Liver (tissue), 8 donors: ENCODE measurements at regions not wholly inside any gene's neighbourhood (a gene's known extent, or its start where the extent isn't known, plus 50 kb on each side); places are given as distances from the start of the nearest gene placed in this dataset.

Source experiments
- DNase-seq: peaks from one replicate; pipeline ENCODE4 v3.0.0-alpha.2; 2017; ENCODE audit warnings: low spot score
- H3K27ac ChIP-seq, 2 donors: one replicate each; pipeline ENCODE4 v1.7.0; 2013; ENCODE audit warnings: inconsistent platforms in 2 of 2, low read length in 2 of 2, control low read depth in 1 of 2, low read depth in 1 of 2, mild to moderate bottlenecking in 1 of 2
- H3K27me3 ChIP-seq, 4 donors: one replicate each; pipeline versions ENCODE4 v1.6.1 to v1.7.0; 2013; ENCODE audit warnings: low read length in 3 of 4, inconsistent platforms in 1 of 4, mild to moderate bottlenecking in 1 of 4, moderate library complexity in 1 of 4; ENCODE audit not compliant: control insufficient read depth in 4 of 4, insufficient read depth in 4 of 4
- H3K36me3 ChIP-seq, 4 donors: one replicate each; pipeline versions ENCODE4 v1.6.1 to v1.7.0; 2013; ENCODE audit warnings: low read length in 3 of 4, mild to moderate bottlenecking in 3 of 4, low read depth in 1 of 4, moderate library complexity in 1 of 4; ENCODE audit not compliant: control insufficient read depth in 4 of 4, insufficient read depth in 3 of 4
- H3K4me1 ChIP-seq, 4 donors: one replicate each; pipeline versions ENCODE4 v1.6.1 to v1.7.0; 2013; ENCODE audit warnings: low read length in 3 of 4, mild to moderate bottlenecking in 3 of 4, moderate library complexity in 1 of 4; ENCODE audit not compliant: control insufficient read depth in 4 of 4, insufficient read depth in 4 of 4
- H3K4me3 ChIP-seq, 3 donors: one replicate each; pipeline versions ENCODE4 v1.6.1 to v1.7.0; 2013; ENCODE audit warnings: low read length in 3 of 3, control low read depth in 1 of 3, low read depth in 1 of 3, mild to moderate bottlenecking in 1 of 3
- H3K9ac ChIP-seq, 2 donors: one replicate each; pipeline ENCODE4 v1.7.0; 2013; ENCODE audit warnings: low read length in 2 of 2, mild to moderate bottlenecking in 2 of 2, moderate library complexity in 2 of 2, control low read depth in 1 of 2, low read depth in 1 of 2
- H3K9me3 ChIP-seq, 4 donors: one replicate each; pipeline versions ENCODE4 v1.6.1 to v1.7.0; 2013; ENCODE audit warnings: low read length in 3 of 4; ENCODE audit not compliant: control insufficient read depth in 4 of 4
- CTCF ChIP-seq: fragments of 150-350 bp; IDR thresholded peaks from 2 replicates; pipeline ENCODE4 v1.5.1; 2017; ENCODE audit warnings: improper control_type of control experiment, low read depth, low read length; ENCODE audit not compliant: missing input control
- EGR1 ChIP-seq, 2 donors: IDR thresholded peaks; 2 replicates each; pipeline ENCODE4 v1.6.1; 2016 to 2018; ENCODE audit warnings: antibody characterized with exemption in 2 of 2, low read depth in 2 of 2
- FOXA1 ChIP-seq: IDR thresholded peaks from 2 replicates; pipeline ENCODE4 v1.6.1; 2016; ENCODE audit warnings: antibody characterized with exemption
- FOXA2 ChIP-seq: IDR thresholded peaks from 2 replicates; pipeline ENCODE4 v1.6.1; 2016; ENCODE audit warnings: antibody characterized with exemption
- GABPA ChIP-seq, 2 donors: IDR thresholded peaks in 1 of 2; conservative IDR thresholded peaks in 1 of 2; 2 replicates each; pipeline ENCODE4 v1.6.1; 2016; ENCODE audit warnings: antibody characterized with exemption in 2 of 2, mild to moderate bottlenecking in 1 of 2, moderate library complexity in 1 of 2
- HNF4A ChIP-seq, 2 donors: conservative IDR thresholded peaks; 2 replicates each; pipeline ENCODE4 v1.6.1; 2016; ENCODE audit warnings: antibody characterized with exemption in 2 of 2, mild to moderate bottlenecking in 2 of 2
- JUND ChIP-seq, 2 donors: IDR thresholded peaks; 2 replicates each; pipeline ENCODE4 v1.6.1; 2016; ENCODE audit warnings: antibody characterized with exemption in 2 of 2
- SP1 ChIP-seq: IDR thresholded peaks from 2 replicates; pipeline ENCODE4 v1.6.1; 2018; ENCODE audit warnings: antibody characterized with exemption, mild to moderate bottlenecking
- TAF1 ChIP-seq: conservative IDR thresholded peaks from 2 replicates; pipeline ENCODE4 v1.6.1; 2016; ENCODE audit warnings: antibody characterized with exemption, mild to moderate bottlenecking
- ZBTB33 ChIP-seq: IDR thresholded peaks from 2 replicates; pipeline ENCODE4 v1.6.1; 2016; ENCODE audit warnings: antibody characterized with exemption
- WGBS: extraction: QIAGEN DNeasy Blood & Tissue Kit; methylation state at CpG from one replicate; pipeline ENCODE4 v1.1.7; 2013; 5-methylcytosine and 5-hydroxymethylcytosine counted together
- TF ChIP-seq, protein P1 (sequence below): IDR thresholded peaks from 2 replicates; pipeline ENCODE4 v1.6.1; 2016; ENCODE audit warnings: antibody characterized with exemption
- TF ChIP-seq, protein P2 (sequence below): IDR thresholded peaks from 2 replicates; pipeline ENCODE4 v1.6.1; 2016; ENCODE audit warnings: antibody characterized with exemption, mild to moderate bottlenecking
- donor health status: healthy.
- donor health status: healthy.
- donor health status: healthy.
- donor health status: healthy.
- donor health status: healthy.

- H3K4me1 ChIP-seq, result no peaks in the 10 kb centered on the region
- H3K4me3 ChIP-seq, result no peak overlapping the region
- peaks cover 0 to 3% (median 0%) of the 10 kb centered on the region in 4 donors for H3K27me3 ChIP-seq
- peaks cover 0 to 2% (median 0%) of the 10 kb centered on the region in 4 donors for H3K9me3 ChIP-seq
- TF ChIP-seq SP1 (peak; percentile 21), CTCF (no peak)
- DNase-seq, result no peak
- H3K36me3 ChIP-seq, result no peaks in the 10 kb centered on the region
- 84% methylated on average over 13 of the region's 13 CpGs for WGBS
- H3K27ac ChIP-seq, result no peak overlapping the region
- no peak overlapping the region for H3K9ac ChIP-seq
These were observed 339.2 kb upstream of the KAZN start for GRCh38 chr1:14259191-14259757.

DNA sequence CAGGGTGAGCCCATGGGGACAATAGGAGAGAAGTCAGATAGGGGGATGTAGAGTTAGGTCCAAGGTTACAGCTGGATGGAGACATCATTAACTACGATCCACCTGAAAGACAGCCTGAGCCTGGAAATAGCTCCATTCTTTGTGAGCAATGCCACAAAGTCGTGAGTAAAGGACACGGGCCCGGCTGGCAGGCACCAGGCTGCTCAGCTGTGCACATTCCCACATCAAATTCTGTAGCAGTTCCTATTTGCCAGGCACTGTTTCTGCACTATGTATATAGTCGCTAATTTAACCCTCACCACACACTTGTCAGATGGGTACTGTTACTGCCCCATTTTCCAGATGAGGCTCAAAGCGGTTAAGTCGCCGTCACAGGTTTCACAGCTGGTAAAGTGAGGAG is 338.0 kb upstream of the KAZN start:
- DNase-seq, result no peak
- Histone ChIP-seq H3K4me3 (no peak overlapping the region), H3K9me3 (peaks cover 0 to 2% (median 0%) of the 10 kb centered on the region in 4 donors), H3K9ac (no peak overlapping the region), H3K36me3 (no peaks in the 10 kb centered on the region), H3K27me3 (peaks cover 0 to 3% (median 0%) of the 10 kb centered on the region in 4 donors), H3K27ac (no peak overlapping the region), H3K4me1 (no peaks in the 10 kb centered on the region)
- TF ChIP-seq FOXA1 (no peak), CTCF (no peak)
- 92% methylated on average over 8 of the region's 8 CpGs for WGBS

- 35% methylated on average over 11 of the region's 11 CpGs for WGBS
- TF ChIP-seq, protein P1, sequence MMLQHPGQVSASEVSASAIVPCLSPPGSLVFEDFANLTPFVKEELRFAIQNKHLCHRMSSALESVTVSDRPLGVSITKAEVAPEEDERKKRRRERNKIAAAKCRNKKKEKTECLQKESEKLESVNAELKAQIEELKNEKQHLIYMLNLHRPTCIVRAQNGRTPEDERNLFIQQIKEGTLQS, result no peak
- no peak for TF ChIP-seq EGR1 (IDR thresholded peaks at IDR 0.05; ENCODE audit: low read depth in 2 of 2)
- no peak for TF ChIP-seq FOXA2
- no peak for TF ChIP-seq JUND (IDR thresholded peaks at IDR 0.05)
- TF ChIP-seq SP1, result no peak
- TF ChIP-seq HNF4A (conservative IDR thresholded peaks at IDR 0.05), result no peak
- no peak for TF ChIP-seq ZBTB33
- no peak for TF ChIP-seq TAF1
- TF ChIP-seq GABPA (IDR thresholded peaks at IDR 0.05 in 1 of 2, conservative IDR thresholded peaks at IDR 0.05 in 1 of 2), result no peak
- TF ChIP-seq, protein P2, sequence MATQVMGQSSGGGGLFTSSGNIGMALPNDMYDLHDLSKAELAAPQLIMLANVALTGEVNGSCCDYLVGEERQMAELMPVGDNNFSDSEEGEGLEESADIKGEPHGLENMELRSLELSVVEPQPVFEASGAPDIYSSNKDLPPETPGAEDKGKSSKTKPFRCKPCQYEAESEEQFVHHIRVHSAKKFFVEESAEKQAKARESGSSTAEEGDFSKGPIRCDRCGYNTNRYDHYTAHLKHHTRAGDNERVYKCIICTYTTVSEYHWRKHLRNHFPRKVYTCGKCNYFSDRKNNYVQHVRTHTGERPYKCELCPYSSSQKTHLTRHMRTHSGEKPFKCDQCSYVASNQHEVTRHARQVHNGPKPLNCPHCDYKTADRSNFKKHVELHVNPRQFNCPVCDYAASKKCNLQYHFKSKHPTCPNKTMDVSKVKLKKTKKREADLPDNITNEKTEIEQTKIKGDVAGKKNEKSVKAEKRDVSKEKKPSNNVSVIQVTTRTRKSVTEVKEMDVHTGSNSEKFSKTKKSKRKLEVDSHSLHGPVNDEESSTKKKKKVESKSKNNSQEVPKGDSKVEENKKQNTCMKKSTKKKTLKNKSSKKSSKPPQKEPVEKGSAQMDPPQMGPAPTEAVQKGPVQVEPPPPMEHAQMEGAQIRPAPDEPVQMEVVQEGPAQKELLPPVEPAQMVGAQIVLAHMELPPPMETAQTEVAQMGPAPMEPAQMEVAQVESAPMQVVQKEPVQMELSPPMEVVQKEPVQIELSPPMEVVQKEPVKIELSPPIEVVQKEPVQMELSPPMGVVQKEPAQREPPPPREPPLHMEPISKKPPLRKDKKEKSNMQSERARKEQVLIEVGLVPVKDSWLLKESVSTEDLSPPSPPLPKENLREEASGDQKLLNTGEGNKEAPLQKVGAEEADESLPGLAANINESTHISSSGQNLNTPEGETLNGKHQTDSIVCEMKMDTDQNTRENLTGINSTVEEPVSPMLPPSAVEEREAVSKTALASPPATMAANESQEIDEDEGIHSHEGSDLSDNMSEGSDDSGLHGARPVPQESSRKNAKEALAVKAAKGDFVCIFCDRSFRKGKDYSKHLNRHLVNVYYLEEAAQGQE, result no peak
- Histone ChIP-seq H3K36me3 (no peaks in the 10 kb centered on the region), H3K9ac (no peak overlapping the region), H3K4me1 (no peaks in the 10 kb centered on the region), H3K27ac (no peak overlapping the region), H3K4me3 (no peak overlapping the region), H3K9me3 (no peaks in the 10 kb centered on the region), H3K27me3 (peaks cover 0 to 3% (median 1%) of the 10 kb centered on the region in 4 donors)
- no peak for DNase-seq
These were observed 337.1 kb upstream of the KAZN start for GRCh38 chr1:14261395-14261794.
